Activated CD4-positive, alpha-beta T cell treated with anti-CD3 and anti-CD28 coated beads, Interleukin-2, amount 10 ng/mL, durations not matched to agents 24 days and 14 days (primary cell): ENCODE measurements at regions not wholly inside any gene's neighbourhood (a gene's known extent, or its start where the extent isn't known, plus 50 kb on each side); places are given as distances from the start of the nearest gene placed in this dataset.
"Not testable (repeated sequence)": the region's sequence is repeated elsewhere in the genome, so short reads cannot be mapped to it uniquely, and the experiment has no call there.

Experiments
- DNase-seq: peaks from one replicate; pipeline ENCODE4 v3.0.0; 2022
- H3K27ac Mint-ChIP-seq: one replicate; pipeline ENCODE4 v1.8.0; 2022; ENCODE audit warnings: mild to moderate bottlenecking, mixed read lengths
- H3K27me3 Mint-ChIP-seq: one replicate; pipeline ENCODE4 v1.8.0; 2022; ENCODE audit warnings: mixed read lengths
- H3K36me3 Mint-ChIP-seq: one replicate; pipeline ENCODE4 v1.8.0; 2022; ENCODE audit warnings: low read depth, mild to moderate bottlenecking, mixed read lengths
- H3K4me1 Mint-ChIP-seq: one replicate; pipeline ENCODE4 v1.8.0; 2021; ENCODE audit warnings: mixed read lengths
- H3K4me3 Mint-ChIP-seq: one replicate; pipeline ENCODE4 v1.8.0; 2022; ENCODE audit warnings: mild to moderate bottlenecking, moderate library complexity, mixed read lengths
- H3K9me3 Mint-ChIP-seq: one replicate; pipeline ENCODE4 v1.8.0; 2021; ENCODE audit warnings: mixed read lengths
- intact Hi-C: fragments of 100-400 bp; cut with micrococcal nuclease; formaldehyde crosslinking; loops from one replicate; pipeline ENCODE4 v1.15.1; 2023

- H3K4me3 Mint-ChIP-seq, H3K9me3 Mint-ChIP-seq, H3K4me1 Mint-ChIP-seq, intact Hi-C loops, H3K27ac Mint-ChIP-seq, H3K36me3 Mint-ChIP-seq, DNase-seq, H3K27me3 Mint-ChIP-seq: not testable (repeated sequence)
Measured at GRCh38 chr21:10409786-10410185, 111.6 kb upstream of the TPTE start.

GRCh38 chr21:10410354-10410929, 110.9 kb upstream of the TPTE start:
- intact Hi-C loops, H3K4me3 Mint-ChIP-seq: not testable (repeated sequence)

GRCh38 chr21:10411776-10412526, 109.4 kb upstream of the TPTE start:
- H3K27ac Mint-ChIP-seq, DNase-seq, H3K9me3 Mint-ChIP-seq, H3K36me3 Mint-ChIP-seq, intact Hi-C loops, H3K4me1 Mint-ChIP-seq, H3K4me3 Mint-ChIP-seq, H3K27me3 Mint-ChIP-seq: not testable (repeated sequence)

More at GRCh38 chr21:10410354-10410929, 110.9 kb upstream of the TPTE start:
- not testable (repeated sequence) for H3K27me3 Mint-ChIP-seq, H3K36me3 Mint-ChIP-seq, H3K27ac Mint-ChIP-seq, H3K4me1 Mint-ChIP-seq, H3K9me3 Mint-ChIP-seq, DNase-seq

GRCh38 chr21:10412928-10413246, 108.5 kb upstream of the TPTE start:
- H3K27me3 Mint-ChIP-seq, H3K36me3 Mint-ChIP-seq, H3K27ac Mint-ChIP-seq, H3K9me3 Mint-ChIP-seq, DNase-seq, H3K4me3 Mint-ChIP-seq, intact Hi-C loops, H3K4me1 Mint-ChIP-seq: not testable (repeated sequence)

GRCh38 chr21:10413247-10414120, 107.9 kb upstream of the TPTE start:
- H3K4me3 Mint-ChIP-seq, intact Hi-C loops, DNase-seq, H3K36me3 Mint-ChIP-seq, H3K27me3 Mint-ChIP-seq, H3K27ac Mint-ChIP-seq, H3K4me1 Mint-ChIP-seq, H3K9me3 Mint-ChIP-seq: not testable (repeated sequence)

- H3K27me3 Mint-ChIP-seq, H3K4me1 Mint-ChIP-seq, H3K4me3 Mint-ChIP-seq, H3K27ac Mint-ChIP-seq, DNase-seq, H3K9me3 Mint-ChIP-seq, intact Hi-C loops, H3K36me3 Mint-ChIP-seq: not testable (repeated sequence)
Measured at GRCh38 chr21:10414121-10414924, 107.1 kb upstream of the TPTE start.

GRCh38 chr21:10414925-10415254, 106.5 kb upstream of the TPTE start:
- H3K27me3 Mint-ChIP-seq, intact Hi-C loops, H3K27ac Mint-ChIP-seq, H3K4me1 Mint-ChIP-seq, H3K4me3 Mint-ChIP-seq, H3K36me3 Mint-ChIP-seq, DNase-seq, H3K9me3 Mint-ChIP-seq: not testable (repeated sequence)

- DNase-seq, intact Hi-C loops: not testable (repeated sequence)
Measured at GRCh38 chr21:10415456-10415855, 105.9 kb upstream of the TPTE start.

GRCh38 chr21:10415859-10416258, 105.5 kb upstream of the TPTE start:
- H3K4me1 Mint-ChIP-seq, H3K4me3 Mint-ChIP-seq, H3K27ac Mint-ChIP-seq, DNase-seq, H3K36me3 Mint-ChIP-seq, H3K9me3 Mint-ChIP-seq, H3K27me3 Mint-ChIP-seq, intact Hi-C loops: not testable (repeated sequence)

More at GRCh38 chr21:10415456-10415855, 105.9 kb upstream of the TPTE start:
- H3K36me3 Mint-ChIP-seq, H3K4me1 Mint-ChIP-seq, H3K9me3 Mint-ChIP-seq, H3K27ac Mint-ChIP-seq, H3K4me3 Mint-ChIP-seq, H3K27me3 Mint-ChIP-seq: not testable (repeated sequence)

GRCh38 chr21:10416691-10417447, 104.5 kb upstream of the TPTE start:
- DNase-seq = peak; percentile 64
- H3K27ac Mint-ChIP-seq, intact Hi-C loops, H3K27me3 Mint-ChIP-seq, H3K4me1 Mint-ChIP-seq, H3K9me3 Mint-ChIP-seq, H3K4me3 Mint-ChIP-seq, H3K36me3 Mint-ChIP-seq: not testable (repeated sequence)

GRCh38 chr21:10417551-10418002, 103.8 kb upstream of the TPTE start:
- intact Hi-C loops, H3K4me3 Mint-ChIP-seq: not testable (repeated sequence)

GRCh38 chr21:10418250-10419048, 102.9 kb upstream of the TPTE start:
- H3K4me1 Mint-ChIP-seq, H3K36me3 Mint-ChIP-seq, H3K4me3 Mint-ChIP-seq, H3K9me3 Mint-ChIP-seq, H3K27ac Mint-ChIP-seq, intact Hi-C loops, H3K27me3 Mint-ChIP-seq: not testable (repeated sequence)
- DNase-seq = peak; percentile 61

More at GRCh38 chr21:10417551-10418002, 103.8 kb upstream of the TPTE start:
- H3K36me3 Mint-ChIP-seq, H3K27ac Mint-ChIP-seq, H3K27me3 Mint-ChIP-seq, H3K4me1 Mint-ChIP-seq, H3K9me3 Mint-ChIP-seq: not testable (repeated sequence)
- peak; percentile 67 for DNase-seq

- H3K36me3 Mint-ChIP-seq, H3K9me3 Mint-ChIP-seq, H3K4me3 Mint-ChIP-seq, H3K27ac Mint-ChIP-seq, H3K27me3 Mint-ChIP-seq, H3K4me1 Mint-ChIP-seq, intact Hi-C loops: not testable (repeated sequence)
- peak; percentile 50 for DNase-seq
Measured at GRCh38 chr21:10421199-10421598, 100.2 kb upstream of the TPTE start.
